IPS-18a (cell line): ENCODE measurements at regions not wholly inside any gene's neighbourhood (a gene's known extent, or its start where the extent isn't known, plus 50 kb on each side); places are given as distances from the start of the nearest gene placed in this dataset.
"Not testable (repeated sequence)": the region's sequence is repeated elsewhere in the genome, so short reads cannot be mapped to it uniquely, and the experiment has no call there.

Experiments
- H3K27ac ChIP-seq: one replicate; pipeline ENCODE4 v1.5.1; 2013; ENCODE audit warnings: low read length
- H3K27me3 ChIP-seq: one replicate; pipeline ENCODE4 v1.6.1; 2013; ENCODE audit warnings: mild to moderate bottlenecking, low read length; ENCODE audit not compliant: control insufficient read depth, insufficient read depth
- H3K36me3 ChIP-seq: one replicate; pipeline ENCODE4 v1.6.1; 2013; ENCODE audit warnings: low read depth, low read length; ENCODE audit not compliant: control insufficient read depth
- H3K4me1 ChIP-seq: one replicate; pipeline ENCODE4 v1.6.1; 2013; ENCODE audit warnings: low read depth, low read length; ENCODE audit not compliant: control insufficient read depth
- H3K4me3 ChIP-seq: one replicate; pipeline ENCODE4 v1.5.1; 2013; ENCODE audit warnings: low read length
- H3K9ac ChIP-seq: one replicate; pipeline ENCODE4 v1.6.1; 2013; ENCODE audit warnings: mild to moderate bottlenecking, low read length, moderate library complexity
- H3K9me3 ChIP-seq: one replicate; pipeline ENCODE4 v1.6.1; 2013; ENCODE audit warnings: low read depth, low read length; ENCODE audit not compliant: control insufficient read depth

GRCh38 chr18:8988260-8988871 lies 114.1 kb upstream of the NDUFV2 start:
- no peaks in the 10 kb centered on the region for H3K27me3 ChIP-seq
- no peaks in the 10 kb centered on the region for H3K4me1 ChIP-seq
- no peak overlapping the region for H3K9ac ChIP-seq
- no peak overlapping the region for H3K27ac ChIP-seq
- H3K9me3 ChIP-seq: no peaks in the 10 kb centered on the region
- H3K4me3 ChIP-seq: no peak overlapping the region
- no peaks in the 10 kb centered on the region for H3K36me3 ChIP-seq

GRCh38 chr18:8989017-8989416 lies 113.5 kb upstream of the NDUFV2 start:
- Histone ChIP-seq H3K27me3 (no peaks in the 10 kb centered on the region), H3K4me1 (no peaks in the 10 kb centered on the region), H3K36me3 (no peaks in the 10 kb centered on the region), H3K4me3 (no peak overlapping the region), H3K27ac (no peak overlapping the region), H3K9ac (no peak overlapping the region), H3K9me3 (no peaks in the 10 kb centered on the region)

- Histone ChIP-seq H3K9ac (no peak overlapping the region), H3K4me1 (no peaks in the 10 kb centered on the region), H3K9me3 (no peaks in the 10 kb centered on the region), H3K4me3 (no peak overlapping the region), H3K36me3 (no peaks in the 10 kb centered on the region), H3K27me3 (no peaks in the 10 kb centered on the region), H3K27ac (no peak overlapping the region)
These were observed 112.6 kb upstream of the NDUFV2 start for GRCh38 chr18:8989855-8990254.

DNA sequence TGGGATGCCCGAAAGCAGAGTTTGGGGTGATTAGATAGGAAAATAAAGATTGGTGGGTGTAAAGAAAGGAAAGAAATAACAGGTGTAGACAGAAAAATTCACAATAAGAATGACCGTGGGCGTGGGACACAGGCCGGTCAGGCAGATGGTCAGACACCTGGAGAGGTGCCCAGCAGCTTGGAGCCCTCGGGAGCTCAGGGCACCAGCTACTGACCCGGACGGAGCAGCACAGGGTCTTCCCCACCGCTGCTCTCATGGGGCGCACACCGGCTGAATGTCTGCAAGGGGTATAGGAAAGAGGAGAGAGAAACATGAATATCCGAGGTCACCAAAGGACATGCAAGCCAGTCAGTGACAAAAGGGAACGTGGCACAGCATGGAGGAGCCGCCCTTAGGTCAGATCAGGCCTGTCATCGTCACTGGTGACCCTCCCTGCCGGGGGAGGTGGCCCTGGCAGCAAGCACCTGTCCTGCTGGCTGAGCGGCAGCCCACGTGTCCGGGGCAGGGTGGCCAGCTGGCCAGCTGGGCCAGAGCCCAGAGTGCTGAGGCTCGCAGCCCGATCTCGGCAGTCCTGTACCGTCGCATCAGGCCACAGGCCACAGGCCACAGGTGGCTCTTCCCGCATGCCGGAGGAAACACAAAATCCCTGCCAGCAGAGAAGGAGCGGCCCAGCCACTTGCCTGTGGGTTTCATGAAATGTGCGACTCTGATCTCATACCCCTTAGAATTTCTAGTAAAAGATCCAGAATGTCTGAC lies 112.0 kb upstream of the NDUFV2 start:
- Histone ChIP-seq H3K9me3 (no peaks in the 10 kb centered on the region), H3K4me3 (no peak overlapping the region), H3K27me3 (no peaks in the 10 kb centered on the region), H3K4me1 (no peaks in the 10 kb centered on the region), H3K27ac (no peak overlapping the region), H3K9ac (no peak overlapping the region), H3K36me3 (no peaks in the 10 kb centered on the region)

GRCh38 chr18:8991155-8991554 lies 111.3 kb upstream of the NDUFV2 start:
- Histone ChIP-seq H3K27ac (no peak overlapping the region), H3K27me3 (no peaks in the 10 kb centered on the region), H3K4me1 (no peaks in the 10 kb centered on the region), H3K36me3 (no peaks in the 10 kb centered on the region), H3K9me3 (no peaks in the 10 kb centered on the region), H3K4me3 (no peak overlapping the region), H3K9ac (no peak overlapping the region)

DNA sequence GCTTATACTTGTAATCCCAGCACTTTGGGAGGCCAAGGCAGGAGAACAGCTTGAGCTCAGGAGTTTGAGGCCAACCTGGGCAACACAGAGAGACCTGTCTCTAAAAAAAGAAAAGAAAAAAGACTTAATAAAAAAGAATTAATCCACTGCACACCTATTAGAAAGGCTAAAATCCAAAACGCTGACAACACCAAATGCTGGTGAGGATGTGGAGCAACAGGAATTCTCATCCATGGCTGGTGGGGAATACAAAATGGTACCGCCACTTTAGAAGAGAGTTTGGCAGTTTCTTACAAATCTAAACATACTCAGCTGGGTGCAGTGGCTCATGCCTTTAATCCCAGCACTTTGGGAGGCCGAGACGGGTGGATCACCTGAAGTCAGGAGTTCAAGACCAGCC lies 110.0 kb upstream of the NDUFV2 start:
- not testable (repeated sequence) for H3K9me3 ChIP-seq, H3K27me3 ChIP-seq, H3K27ac ChIP-seq, H3K9ac ChIP-seq, H3K36me3 ChIP-seq, H3K4me1 ChIP-seq, H3K4me3 ChIP-seq

DNA sequence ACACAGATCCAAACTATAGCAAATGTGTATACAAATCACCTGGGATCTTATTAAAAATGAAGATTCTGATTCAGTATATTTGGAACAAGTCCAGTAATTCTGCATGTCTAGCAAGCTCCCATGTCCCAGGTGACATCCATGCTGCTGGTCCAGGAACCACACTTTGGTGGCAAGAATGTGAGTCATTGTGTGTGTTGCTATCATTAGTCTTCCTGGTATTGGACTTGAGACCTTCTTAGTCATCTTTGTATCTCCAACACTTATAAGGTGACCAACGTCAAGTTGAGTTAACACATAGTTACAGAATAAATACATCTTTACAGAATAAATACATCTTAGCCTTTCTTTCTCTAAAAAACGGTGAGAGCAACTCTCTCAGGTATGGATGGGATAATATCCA lies 107.9 kb upstream of the NDUFV2 start:
- H3K36me3 ChIP-seq: no peaks in the 10 kb centered on the region
- no peak overlapping the region for H3K4me3 ChIP-seq
- H3K9me3 ChIP-seq: no peaks in the 10 kb centered on the region
- H3K27ac ChIP-seq: no peak overlapping the region
- H3K4me1 ChIP-seq: no peaks in the 10 kb centered on the region
- H3K9ac ChIP-seq: no peak overlapping the region
- H3K27me3 ChIP-seq: no peaks in the 10 kb centered on the region

GRCh38 chr18:8995096-8995495 lies 107.4 kb upstream of the NDUFV2 start:
- no peak overlapping the region for H3K27ac ChIP-seq
- H3K9ac ChIP-seq: no peak overlapping the region
- no peaks in the 10 kb centered on the region for H3K27me3 ChIP-seq
- H3K36me3 ChIP-seq: no peaks in the 10 kb centered on the region
- H3K9me3 ChIP-seq: no peaks in the 10 kb centered on the region
- H3K4me1 ChIP-seq: peaks cover 2% of the 10 kb centered on the region
- no peak overlapping the region for H3K4me3 ChIP-seq

- no peaks in the 10 kb centered on the region for H3K36me3 ChIP-seq
- H3K9me3 ChIP-seq: no peaks in the 10 kb centered on the region
- H3K27me3 ChIP-seq: no peaks in the 10 kb centered on the region
- H3K4me1 ChIP-seq: peaks cover 2% of the 10 kb centered on the region
- H3K4me3 ChIP-seq: no peak overlapping the region
- no peak overlapping the region for H3K9ac ChIP-seq
- H3K27ac ChIP-seq: no peak overlapping the region
These were observed 105.6 kb upstream of the NDUFV2 start for GRCh38 chr18:8996771-8997432.

- Histone ChIP-seq H3K4me3 (no peak overlapping the region), H3K27me3 (no peaks in the 10 kb centered on the region), H3K4me1 (peaks cover 2% of the 10 kb centered on the region), H3K9me3 (no peaks in the 10 kb centered on the region), H3K9ac (no peak overlapping the region), H3K36me3 (no peaks in the 10 kb centered on the region), H3K27ac (no peak overlapping the region)
These were observed 104.9 kb upstream of the NDUFV2 start for GRCh38 chr18:8997634-8998033.

GRCh38 chr18:8998481-8999217 lies 103.8 kb upstream of the NDUFV2 start:
- H3K27me3 ChIP-seq: no peaks in the 10 kb centered on the region
- H3K4me1 ChIP-seq: peaks cover 2% of the 10 kb centered on the region
- H3K4me3 ChIP-seq: no peak overlapping the region
- H3K36me3 ChIP-seq: no peaks in the 10 kb centered on the region
- H3K9me3 ChIP-seq: no peaks in the 10 kb centered on the region
- no peak overlapping the region for H3K27ac ChIP-seq
- H3K9ac ChIP-seq: no peak overlapping the region
